ENCODE measurements at regions not wholly inside any gene's neighbourhood (a gene's known extent, or its start where the extent isn't known, plus 50 kb on each side); places are given as distances from the start of the nearest gene placed in this dataset.

- no peak for TF ChIP-seq JUN (IDR thresholded peaks at IDR 0.05; ENCODE audit: borderline replicate concordance, insufficient read depth, insufficient read length, low read depth)
- no peak for TF ChIP-seq FOS (IDR thresholded peaks at IDR 0.05; ENCODE audit: borderline replicate concordance, insufficient read depth, low read length)
- no peaks in the 10 kb centered on the region for H3K4me1 ChIP-seq (ENCODE audit: control insufficient read depth, extremely low read depth, insufficient read depth, low read length)
- H3K27ac ChIP-seq (ENCODE audit: insufficient read depth, low read depth, low read length) = no peak overlapping the region
- H3K79me2 ChIP-seq (ENCODE audit: control insufficient read depth, insufficient read depth, low read length) = no peaks in the 10 kb centered on the region
- DNase-seq (ENCODE audit: low read depth, low spot score) (no peak), FAIRE-seq (no peak)
- no peaks in the 10 kb centered on the region for H3K9me3 ChIP-seq (replicated peaks; ENCODE audit: control insufficient read depth, insufficient read depth, low read length)
- H3K9me1 ChIP-seq (replicated peaks; ENCODE audit: control insufficient read depth, extremely low read depth, insufficient read depth, low read length) = no peaks in the 10 kb centered on the region
- no peak overlapping the region for H3K4me2 ChIP-seq (ENCODE audit: insufficient read depth, low read length)
- no peaks in the 10 kb centered on the region for H3K27me3 ChIP-seq (ENCODE audit: control insufficient read depth in 2 of 2, insufficient read depth in 2 of 2, low read length in 2 of 2)
- no peak overlapping the region for H3K4me3 ChIP-seq (replicated peaks in 1 of 3; ENCODE audit: insufficient read depth in 1 of 3, low read depth in 1 of 3, low read length in 3 of 3)
- intact Hi-C loops (cut with micrococcal nuclease) = no loop called here
- H3K9ac ChIP-seq (replicated peaks; ENCODE audit: extremely low read depth, insufficient read depth, low read length) = no peak overlapping the region
- no peak overlapping the region for H2AFZ ChIP-seq (ENCODE audit: low read depth, low read length)
- no peaks in the 10 kb centered on the region for H4K20me1 ChIP-seq (replicated peaks; ENCODE audit: control insufficient read depth, extremely low read depth, insufficient read depth, low read length)
- CTCF ChIA-PET = interaction anchor here (1.4 kb wide), 1 partner anchor 108 kb away, joined by 3 read pairs; no protein-coding TSS in a partner anchor
- no TSS peak for BruUV-seq (replicated peaks)
- dilution Hi-C loops (cut with MboI; ENCODE audit: extremely low pct_ligation_motif_present, low sequenced_read_pairs) = no loop called here
- POLR2A ChIA-PET = interaction anchor here (0.7 kb wide), 1 partner anchor 1470 kb away, joined by 3 read pairs; no protein-coding TSS in a partner anchor
- H3K36me3 ChIP-seq (ENCODE audit: control insufficient read depth in 2 of 2, extremely low read depth in 1 of 2, insufficient read depth in 2 of 2, low read length in 2 of 2) = no peaks in the 10 kb centered on the region
These were observed 519.9 kb upstream of the SPRY2 start for GRCh38 chr13:80860845-80861244.

GRCh38 chr13:80858131-80858530 is 517.2 kb upstream of the SPRY2 start:
- Histone ChIP-seq H3K79me2 (ENCODE audit: control insufficient read depth, insufficient read depth, low read length) (no peaks in the 10 kb centered on the region), H3K27me3 (ENCODE audit: control insufficient read depth in 2 of 2, insufficient read depth in 2 of 2, low read length in 2 of 2) (no peaks in the 10 kb centered on the region), H3K9me1 (replicated peaks; ENCODE audit: control insufficient read depth, extremely low read depth, insufficient read depth, low read length) (no peaks in the 10 kb centered on the region), H3K36me3 (ENCODE audit: control insufficient read depth in 2 of 2, extremely low read depth in 1 of 2, insufficient read depth in 2 of 2, low read length in 2 of 2) (no peaks in the 10 kb centered on the region), H3K4me2 (ENCODE audit: insufficient read depth, low read length) (no peak overlapping the region), H2AFZ (ENCODE audit: low read depth, low read length) (no peak overlapping the region), H4K20me1 (replicated peaks; ENCODE audit: control insufficient read depth, extremely low read depth, insufficient read depth, low read length) (no peaks in the 10 kb centered on the region), H3K9ac (replicated peaks; ENCODE audit: extremely low read depth, insufficient read depth, low read length) (no peak overlapping the region), H3K27ac (ENCODE audit: insufficient read depth, low read depth, low read length) (no peak overlapping the region), H3K4me3 (replicated peaks in 1 of 3; ENCODE audit: insufficient read depth in 1 of 3, low read depth in 1 of 3, low read length in 3 of 3) (no peak overlapping the region), H3K9me3 (replicated peaks; ENCODE audit: control insufficient read depth, insufficient read depth, low read length) (no peaks in the 10 kb centered on the region), H3K4me1 (ENCODE audit: control insufficient read depth, extremely low read depth, insufficient read depth, low read length) (no peaks in the 10 kb centered on the region)
- FAIRE-seq (no peak), DNase-seq (ENCODE audit: low read depth, low spot score) (no peak)
- intact Hi-C loops (cut with micrococcal nuclease) = no loop called here
- BruUV-seq (replicated peaks) = no TSS peak
- TF ChIP-seq EZH2 (IDR thresholded peaks at IDR 0.05; ENCODE audit: borderline replicate concordance, low read depth, low read length, severe bottlenecking) (no peak), GATA2 (IDR thresholded peaks at IDR 0.05; ENCODE audit: insufficient read depth, insufficient read length, low read depth, low read length) (no peak), POLR2A (IDR thresholded peaks at IDR 0.05; ENCODE audit: low read depth, low read length) (no peak), MAX (IDR thresholded peaks at IDR 0.05; ENCODE audit: insufficient read depth, insufficient read length) (no peak), POLR2AphosphoS5 (IDR thresholded peaks at IDR 0.05; ENCODE audit: insufficient read depth, low read depth, low read length) (no peak), JUN (IDR thresholded peaks at IDR 0.05; ENCODE audit: borderline replicate concordance, insufficient read depth, insufficient read length, low read depth) (no peak), MYC (IDR thresholded peaks at IDR 0.05; ENCODE audit: low read depth, low read length) (no peak), FOS (IDR thresholded peaks at IDR 0.05; ENCODE audit: borderline replicate concordance, insufficient read depth, low read length) (no peak), CTCF (IDR thresholded peaks at IDR 0.05; ENCODE audit: extremely low read depth in 1 of 2, insufficient read depth in 1 of 2, low read depth in 1 of 2, low read length in 2 of 2) (no peak)
- ChIA-PET POLR2A (no interaction called here), CTCF (interaction anchor here (1.3 to 1.4 kb wide), 2 partner anchors 9 to 12 kb away, joined by 3 read pairs; no protein-coding TSS in a partner anchor)
- dilution Hi-C loops (cut with MboI; ENCODE audit: extremely low pct_ligation_motif_present, low sequenced_read_pairs) = no loop called here

Measured in endothelial cell of umbilical vein (primary cell).